ENCODE measurements at regions not wholly inside any gene's neighbourhood (a gene's known extent, or its start where the extent isn't known, plus 50 kb on each side); places are given as distances from the start of the nearest gene placed in this dataset.

DNA sequence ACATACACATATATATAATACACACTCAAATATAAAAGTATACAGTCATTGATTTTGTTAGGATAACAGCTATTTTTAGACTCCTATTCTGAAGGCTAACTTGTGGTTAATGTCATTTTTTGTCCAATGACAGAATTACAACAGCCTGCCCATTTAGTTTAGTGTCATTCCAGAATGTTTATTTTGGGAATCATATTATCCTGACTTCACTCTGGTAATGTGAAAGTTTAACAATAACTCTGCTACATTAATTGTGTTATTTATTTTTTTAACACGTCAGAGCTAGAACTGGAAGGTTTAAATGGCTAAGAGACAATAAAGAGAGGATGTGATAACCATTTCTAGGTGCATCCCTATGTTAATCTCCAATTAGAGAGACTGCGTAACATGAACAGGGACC, 648.1 kb downstream of the USP25 start:
- no peaks in the 10 kb centered on the region for H3K36me3 ChIP-seq
- H3K4me1 ChIP-seq = no peaks in the 10 kb centered on the region
- DNase-seq = no peak
- H3K4me3 ChIP-seq = no peak overlapping the region
- WGBS, 5 donors = 76 to 90% (median 84%) methylated on average over 2 of the region's 2 CpGs
- H3K9me3 ChIP-seq = no peaks in the 10 kb centered on the region
- intact Hi-C loops (cut with DNase I; ENCODE audit: low total_unique reads) = no loop called here
- no peak overlapping the region for H3K27ac ChIP-seq
- no peak for TF ChIP-seq POLR2A (IDR thresholded peaks at IDR 0.05)
- TF ChIP-seq, protein P1, sequence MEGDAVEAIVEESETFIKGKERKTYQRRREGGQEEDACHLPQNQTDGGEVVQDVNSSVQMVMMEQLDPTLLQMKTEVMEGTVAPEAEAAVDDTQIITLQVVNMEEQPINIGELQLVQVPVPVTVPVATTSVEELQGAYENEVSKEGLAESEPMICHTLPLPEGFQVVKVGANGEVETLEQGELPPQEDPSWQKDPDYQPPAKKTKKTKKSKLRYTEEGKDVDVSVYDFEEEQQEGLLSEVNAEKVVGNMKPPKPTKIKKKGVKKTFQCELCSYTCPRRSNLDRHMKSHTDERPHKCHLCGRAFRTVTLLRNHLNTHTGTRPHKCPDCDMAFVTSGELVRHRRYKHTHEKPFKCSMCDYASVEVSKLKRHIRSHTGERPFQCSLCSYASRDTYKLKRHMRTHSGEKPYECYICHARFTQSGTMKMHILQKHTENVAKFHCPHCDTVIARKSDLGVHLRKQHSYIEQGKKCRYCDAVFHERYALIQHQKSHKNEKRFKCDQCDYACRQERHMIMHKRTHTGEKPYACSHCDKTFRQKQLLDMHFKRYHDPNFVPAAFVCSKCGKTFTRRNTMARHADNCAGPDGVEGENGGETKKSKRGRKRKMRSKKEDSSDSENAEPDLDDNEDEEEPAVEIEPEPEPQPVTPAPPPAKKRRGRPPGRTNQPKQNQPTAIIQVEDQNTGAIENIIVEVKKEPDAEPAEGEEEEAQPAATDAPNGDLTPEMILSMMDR (IDR thresholded peaks at IDR 0.05 in 8 of 11, conservative IDR thresholded peaks at IDR 0.05 in 3 of 11) = no peak
- H3K27me3 ChIP-seq (replicated peaks in 1 of 7) = no peaks in the 10 kb centered on the region

- 47 to 76% (median 69%) methylated on average over 3 of the region's 3 CpGs for WGBS, 5 donors
- no peak for DNase-seq
- no peaks in the 10 kb centered on the region for H3K27me3 ChIP-seq (replicated peaks in 1 of 7)
- TF ChIP-seq, protein P1 (IDR thresholded peaks at IDR 0.05 in 8 of 11, conservative IDR thresholded peaks at IDR 0.05 in 3 of 11) = no peak
- TF ChIP-seq POLR2AphosphoS5 (IDR thresholded peaks at IDR 0.05) = no peak
- no peak for TF ChIP-seq POLR2A (IDR thresholded peaks at IDR 0.05)
- intact Hi-C loops (cut with DNase I; ENCODE audit: low total_unique reads) = no loop called here
- H3K27ac ChIP-seq = no peak overlapping the region
- no peaks in the 10 kb centered on the region for H3K9me3 ChIP-seq
- H3K36me3 ChIP-seq = no peaks in the 10 kb centered on the region
- no peaks in the 10 kb centered on the region for H3K4me1 ChIP-seq
- no peak overlapping the region for H3K4me3 ChIP-seq
Observed at GRCh38 chr21:16378525-16378924, 648.7 kb downstream of the USP25 start.

GRCh38 chr21:16388291-16388690, 658.5 kb downstream of the USP25 start:
- no peak overlapping the region for H3K27ac ChIP-seq
- no peak for DNase-seq

GRCh38 chr21:16388911-16389560, 659.3 kb downstream of the USP25 start:
- no peaks in the 10 kb centered on the region for H3K36me3 ChIP-seq
- H3K4me1 ChIP-seq = no peaks in the 10 kb centered on the region
- TF ChIP-seq POLR2AphosphoS5 (IDR thresholded peaks at IDR 0.05) (no peak), POLR2A (IDR thresholded peaks at IDR 0.05) (no peak)
- TF ChIP-seq, protein P1 (IDR thresholded peaks at IDR 0.05 in 8 of 11, conservative IDR thresholded peaks at IDR 0.05 in 3 of 11) = no peak
- 83 to 92% (median 88%) methylated on average over 2 of the region's 2 CpGs for WGBS, 5 donors
- no peak for DNase-seq
- intact Hi-C loops (cut with DNase I; ENCODE audit: low total_unique reads) = no loop called here
- no peak overlapping the region for H3K27ac ChIP-seq
- H3K27me3 ChIP-seq (replicated peaks in 1 of 7) = no peaks in the 10 kb centered on the region
- peaks cover 0 to under 1% (median 0%) of the 10 kb centered on the region in 8 donors for H3K9me3 ChIP-seq
- H3K4me3 ChIP-seq = no peak overlapping the region

More at GRCh38 chr21:16388291-16388690, 658.5 kb downstream of the USP25 start:
- H3K36me3 ChIP-seq = no peaks in the 10 kb centered on the region
- intact Hi-C loops (cut with DNase I; ENCODE audit: low total_unique reads) = no loop called here
- 87 to 97% (median 92%) methylated on average over 4 of the region's 4 CpGs for WGBS, 5 donors
- H3K4me1 ChIP-seq = no peaks in the 10 kb centered on the region
- TF ChIP-seq, protein P1 (IDR thresholded peaks at IDR 0.05 in 8 of 11, conservative IDR thresholded peaks at IDR 0.05 in 3 of 11) = no peak
- TF ChIP-seq POLR2AphosphoS5 (IDR thresholded peaks at IDR 0.05) (no peak), POLR2A (IDR thresholded peaks at IDR 0.05) (no peak)
- no peaks in the 10 kb centered on the region for H3K27me3 ChIP-seq (replicated peaks in 1 of 7)
- no peak overlapping the region for H3K4me3 ChIP-seq
- H3K9me3 ChIP-seq = no peaks in the 10 kb centered on the region

Data from spleen (tissue), 11 donors.